ENCODE measurements at regions not wholly inside any gene's neighbourhood (a gene's known extent, or its start where the extent isn't known, plus 50 kb on each side); places are given as distances from the start of the nearest gene placed in this dataset.

DNA sequence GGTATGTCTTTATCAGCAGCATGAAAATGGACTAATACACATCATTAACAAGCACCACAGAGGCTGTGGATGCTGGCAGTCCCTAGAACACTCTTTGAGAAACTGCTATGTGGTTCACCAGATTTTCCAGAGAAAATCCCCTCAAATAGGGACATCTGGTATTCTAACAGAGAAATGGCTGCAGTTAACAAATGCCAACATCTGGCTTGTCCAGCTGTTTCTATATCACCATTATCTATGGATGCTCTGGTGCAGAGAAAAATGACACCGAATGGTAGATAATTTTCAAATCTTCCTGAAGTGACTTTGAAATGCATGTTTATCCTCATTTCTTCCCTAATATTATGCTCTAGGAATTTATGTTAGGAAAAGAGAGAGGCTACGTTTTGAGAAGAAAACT lies 403.5 kb upstream of the PROX1 start:
- TF ChIP-seq POU6F1 (CRISPR knock-in tag; IDR thresholded peaks at IDR 0.05; ENCODE audit: borderline replicate concordance, low read depth) (no peak), ZFP30 (CRISPR knock-in tag; IDR thresholded peaks at IDR 0.05) (no peak), RARB (CRISPR knock-in tag; IDR thresholded peaks at IDR 0.05) (no peak), BACH2 (CRISPR knock-in tag; IDR thresholded peaks at IDR 0.05; ENCODE audit: borderline replicate concordance) (no peak), PPARA (CRISPR knock-in tag; IDR thresholded peaks at IDR 0.05; ENCODE audit: borderline replicate concordance) (no peak), PATZ1 (CRISPR knock-in tag; IDR thresholded peaks at IDR 0.05; ENCODE audit: borderline replicate concordance) (no peak), ZFP3 (CRISPR knock-in tag; IDR thresholded peaks at IDR 0.05) (no peak)

All from SK-N-SH treated with all-trans-retinoic acid at 6 μM for 48 hours (cell line).